Activated T-cell treated with anti-CD3 and anti-CD28 coated beads for 1 hour (primary cell): ENCODE measurements at regions not wholly inside any gene's neighbourhood (a gene's known extent, or its start where the extent isn't known, plus 50 kb on each side); places are given as distances from the start of the nearest gene placed in this dataset.
A peak's percentile ranks its signal among the peaks of the same experiment; 100 is the strongest.
"Not testable (repeated sequence)": the region's sequence is repeated elsewhere in the genome, so short reads cannot be mapped to it uniquely, and the experiment has no call there.

Source experiments
- DNase-seq: peaks from one replicate; pipeline ENCODE4 v3.0.0-alpha.2; 2020; ENCODE audit warnings: low read depth

GRCh38 chr13:78078168-78078567, 159.5 kb upstream of the EDNRB start:
- no peak for DNase-seq

- DNase-seq, result no peak
Observed at GRCh38 chr13:78067290-78067689, 148.7 kb upstream of the EDNRB start.

- no peak for DNase-seq
Observed at GRCh38 chr13:78065141-78065540, 146.5 kb upstream of the EDNRB start.

- DNase-seq, result no peak
Observed at GRCh38 chr13:78061806-78062205, 143.2 kb upstream of the EDNRB start.

GRCh38 chr13:78060966-78061365, 142.3 kb upstream of the EDNRB start:
- no peak for DNase-seq

GRCh38 chr13:78056865-78057264, 138.2 kb upstream of the EDNRB start:
- DNase-seq, result not testable (repeated sequence)

- DNase-seq, result no peak
Observed at GRCh38 chr13:78054157-78054556, 135.5 kb upstream of the EDNRB start.

GRCh38 chr13:78047151-78047550, 128.5 kb upstream of the EDNRB start:
- no peak for DNase-seq

GRCh38 chr13:78046331-78046730, 127.7 kb upstream of the EDNRB start:
- no peak for DNase-seq

GRCh38 chr13:78045916-78046315, 127.3 kb upstream of the EDNRB start:
- DNase-seq, result no peak

GRCh38 chr13:78041366-78041765, 122.7 kb upstream of the EDNRB start:
- DNase-seq, result not testable (repeated sequence)

GRCh38 chr13:78040205-78040830, 121.7 kb upstream of the EDNRB start:
- no peak for DNase-seq

GRCh38 chr13:78036841-78037240, 118.2 kb upstream of the EDNRB start:
- no peak for DNase-seq

- no peak for DNase-seq
Observed at GRCh38 chr13:78035500-78035899, 116.9 kb upstream of the EDNRB start.

GRCh38 chr13:78033509-78033908, 114.9 kb upstream of the EDNRB start:
- no peak for DNase-seq

- DNase-seq, result no peak
Observed at GRCh38 chr13:78032132-78032531, 113.5 kb upstream of the EDNRB start.

GRCh38 chr13:78030341-78030896, 111.8 kb upstream of the EDNRB start:
- DNase-seq, result no peak

GRCh38 chr13:78029901-78030300, 111.3 kb upstream of the EDNRB start:
- DNase-seq, result no peak

- DNase-seq, result no peak
Observed at GRCh38 chr13:78028960-78029359, 110.3 kb upstream of the EDNRB start.

GRCh38 chr13:78024996-78025395, 106.4 kb upstream of the EDNRB start:
- DNase-seq, result no peak

GRCh38 chr13:78022164-78022877, 103.7 kb upstream of the EDNRB start:
- peak; percentile 4 for DNase-seq

GRCh38 chr13:78020861-78021260, 102.2 kb upstream of the EDNRB start:
- DNase-seq, result no peak

- DNase-seq, result no peak
Observed at GRCh38 chr13:78015782-78016181, 97.2 kb upstream of the EDNRB start.

GRCh38 chr13:78012046-78012445, 93.4 kb upstream of the EDNRB start:
- no peak for DNase-seq
